GM19043 (cell line): ENCODE measurements at regions not wholly inside any gene's neighbourhood (a gene's known extent, or its start where the extent isn't known, plus 50 kb on each side); places are given as distances from the start of the nearest gene placed in this dataset.
"Not testable (repeated sequence)": the region's sequence is repeated elsewhere in the genome, so short reads cannot be mapped to it uniquely, and the experiment has no call there.

ENCODE experiments used
- ATAC-seq: cut with Tn5 transposase; IDR thresholded peaks from one replicate; pipeline ENCODE4 v1.9.1; 2021; ENCODE audit warnings: low read depth; ENCODE audit not compliant: unreplicated experiment

DNA sequence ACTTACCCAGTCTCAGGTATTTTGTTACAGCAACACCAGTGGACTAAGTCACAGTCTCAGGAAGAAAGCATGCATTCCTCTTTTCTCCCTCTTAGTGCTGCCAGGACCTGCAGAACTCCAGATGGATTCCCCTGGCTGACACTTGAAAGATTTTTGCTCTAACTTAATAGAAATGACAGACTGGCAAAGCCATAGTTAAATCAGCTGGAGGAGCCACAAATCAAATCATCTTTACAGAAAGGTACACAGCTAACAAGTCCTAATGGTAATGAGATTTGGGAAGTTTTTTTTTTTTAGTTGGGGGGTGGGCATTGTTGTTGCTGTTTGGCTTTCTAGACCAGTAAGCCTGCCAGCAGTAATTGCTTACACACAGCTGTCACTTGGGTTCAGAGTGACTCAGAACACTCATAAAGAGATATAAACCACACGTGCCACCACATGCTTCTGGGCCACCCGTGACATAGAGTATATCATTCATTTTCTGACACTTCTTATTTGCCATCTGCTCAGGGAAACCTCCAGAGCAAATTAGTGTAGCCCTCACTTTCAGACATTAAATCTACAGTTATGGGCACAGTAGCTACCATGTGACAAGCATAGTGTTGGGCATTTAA lies 72.4 kb downstream of the FH start:
- no peak for ATAC-seq

DNA sequence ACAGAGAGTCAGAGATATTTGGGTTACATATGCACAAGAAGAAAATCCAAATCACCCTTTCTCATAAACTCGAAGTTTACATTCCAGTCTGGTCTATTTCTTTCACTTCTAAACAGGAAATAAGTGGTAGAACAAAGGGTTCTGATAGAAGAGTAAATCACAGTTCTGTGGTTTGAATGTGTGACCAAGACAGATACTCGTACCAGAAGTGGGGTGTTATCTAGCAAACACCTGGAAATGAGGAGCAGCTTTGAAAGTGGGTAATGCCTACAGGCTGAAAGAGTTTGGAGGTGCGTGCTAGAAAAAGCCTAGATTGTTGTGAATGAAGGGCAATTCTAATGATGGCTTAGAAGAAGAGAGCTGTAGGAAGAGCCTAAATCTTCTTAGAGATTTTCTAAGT lies 74.7 kb downstream of the FH start:
- ATAC-seq = no peak

GRCh38 chr1:241443561-241443960 lies 76.0 kb downstream of the FH start:
- no peak for ATAC-seq

GRCh38 chr1:241442686-241443085 lies 76.9 kb downstream of the FH start:
- no peak for ATAC-seq

GRCh38 chr1:241440904-241441303 lies 78.7 kb downstream of the FH start:
- no peak for ATAC-seq

GRCh38 chr1:241438686-241439085 lies 80.9 kb downstream of the FH start:
- ATAC-seq = not testable (repeated sequence)

- no peak for ATAC-seq
Measured at GRCh38 chr1:241432241-241432640, 75.2 kb upstream of the RGS7 start.

DNA sequence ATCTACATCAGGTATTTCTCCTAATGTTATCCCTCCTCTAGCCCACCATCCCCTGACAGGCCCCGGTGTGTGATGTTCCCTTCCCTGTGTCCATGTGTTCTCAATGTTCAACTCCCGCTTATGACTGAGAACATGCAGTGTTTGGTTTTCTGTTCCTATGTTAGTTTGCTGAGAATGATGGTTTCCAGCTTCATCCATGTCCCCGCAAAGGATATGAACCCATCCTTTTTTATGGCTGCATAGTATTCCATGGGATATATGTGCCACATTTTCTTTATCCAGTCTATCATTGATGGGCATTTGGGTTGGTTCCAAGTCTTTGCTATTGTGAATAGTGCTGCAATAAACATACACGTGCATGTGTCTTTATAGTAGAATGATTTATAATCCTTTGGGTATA lies 68.1 kb upstream of the RGS7 start:
- ATAC-seq = not testable (repeated sequence)

DNA sequence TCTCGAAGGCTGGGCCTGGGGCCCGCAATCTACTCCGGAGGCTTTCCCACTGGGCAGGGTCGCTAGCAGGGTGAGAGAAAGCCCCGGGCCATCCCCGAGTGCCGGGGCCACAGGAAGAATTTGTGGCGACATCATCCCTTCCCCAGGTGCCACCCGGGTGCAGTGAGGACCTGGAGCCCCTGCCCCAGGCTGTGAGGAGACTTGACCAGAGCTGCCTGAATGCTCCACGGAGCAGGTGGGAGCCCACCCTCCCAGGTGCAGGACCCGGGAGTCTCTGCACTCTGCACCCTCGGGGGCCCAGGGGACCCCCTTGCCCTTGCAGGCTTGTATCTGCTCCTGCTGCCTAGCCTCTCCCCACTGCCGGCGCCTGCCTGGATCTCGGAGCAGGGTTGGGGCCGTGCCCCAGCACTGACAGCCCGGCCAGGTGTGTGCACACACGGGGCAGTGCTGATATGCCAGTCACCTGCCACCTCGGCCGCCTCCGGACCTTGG lies 67.5 kb upstream of the RGS7 start:
- no peak for ATAC-seq

- ATAC-seq = peak; percentile 81
Measured at GRCh38 chr1:241423541-241424479, 66.8 kb upstream of the RGS7 start.

DNA sequence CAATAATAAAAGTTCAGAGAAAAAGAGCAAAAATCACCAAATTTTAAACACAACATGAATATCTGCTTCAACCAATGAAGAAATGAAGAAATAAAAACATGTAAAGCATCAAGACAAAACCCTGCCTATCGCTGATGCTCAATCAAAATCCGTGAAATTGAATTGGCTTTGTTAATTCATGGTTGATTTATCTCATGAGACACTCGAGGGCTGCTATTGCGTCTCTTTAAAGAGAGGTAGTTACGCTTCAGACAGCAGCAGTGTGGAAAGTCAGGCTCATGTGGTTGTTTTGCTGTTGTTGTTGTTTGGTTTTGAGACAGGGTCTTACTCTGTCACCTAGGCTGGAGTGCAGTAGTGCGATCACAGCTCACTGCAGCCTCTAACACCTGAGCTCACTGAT lies 65.5 kb upstream of the RGS7 start:
- no peak for ATAC-seq

GRCh38 chr1:241419986-241420385 lies 63.0 kb upstream of the RGS7 start:
- no peak for ATAC-seq

- ATAC-seq = no peak
Measured at GRCh38 chr1:241417258-241417657, 60.3 kb upstream of the RGS7 start.

DNA sequence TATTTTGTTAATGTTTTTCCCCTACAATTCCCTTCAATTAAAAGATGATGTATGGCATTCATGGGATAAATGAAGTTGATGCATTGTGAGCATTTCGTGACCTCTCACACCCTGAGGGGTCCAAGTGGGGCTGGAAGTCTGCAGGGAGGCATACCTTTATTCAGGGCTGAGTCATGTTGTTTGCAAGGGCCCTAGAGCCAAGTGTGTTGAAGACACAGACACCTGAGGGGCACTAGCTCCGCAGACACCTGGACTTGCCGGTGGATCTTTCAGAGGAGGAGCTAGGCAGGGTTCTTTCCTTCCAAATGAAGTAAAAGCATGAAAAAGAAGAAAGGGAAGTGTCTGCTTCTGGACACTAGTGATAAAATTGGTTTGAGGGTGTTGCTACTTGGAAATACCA lies 57.0 kb upstream of the RGS7 start:
- no peak for ATAC-seq

DNA sequence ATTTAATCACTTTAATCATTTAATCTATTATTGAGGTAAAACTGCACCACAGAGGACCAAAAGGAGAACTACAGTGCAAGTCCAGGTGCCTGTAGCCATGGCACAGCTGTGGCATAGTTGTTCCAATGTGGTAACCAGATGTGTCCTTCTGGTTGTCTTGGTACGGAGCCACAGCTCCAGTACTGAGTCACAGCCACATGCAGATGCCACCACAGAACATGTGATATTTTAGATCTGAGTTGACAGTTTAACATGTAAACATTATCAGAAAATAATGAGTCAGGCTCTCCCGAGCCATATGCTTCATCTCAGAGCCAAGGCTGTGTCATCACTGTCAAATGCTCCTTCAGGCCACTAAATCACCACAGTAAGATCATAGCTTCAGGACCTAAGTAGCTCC lies 56.4 kb upstream of the RGS7 start:
- ATAC-seq = no peak

GRCh38 chr1:241412646-241413045 lies 55.6 kb upstream of the RGS7 start:
- ATAC-seq = no peak

DNA sequence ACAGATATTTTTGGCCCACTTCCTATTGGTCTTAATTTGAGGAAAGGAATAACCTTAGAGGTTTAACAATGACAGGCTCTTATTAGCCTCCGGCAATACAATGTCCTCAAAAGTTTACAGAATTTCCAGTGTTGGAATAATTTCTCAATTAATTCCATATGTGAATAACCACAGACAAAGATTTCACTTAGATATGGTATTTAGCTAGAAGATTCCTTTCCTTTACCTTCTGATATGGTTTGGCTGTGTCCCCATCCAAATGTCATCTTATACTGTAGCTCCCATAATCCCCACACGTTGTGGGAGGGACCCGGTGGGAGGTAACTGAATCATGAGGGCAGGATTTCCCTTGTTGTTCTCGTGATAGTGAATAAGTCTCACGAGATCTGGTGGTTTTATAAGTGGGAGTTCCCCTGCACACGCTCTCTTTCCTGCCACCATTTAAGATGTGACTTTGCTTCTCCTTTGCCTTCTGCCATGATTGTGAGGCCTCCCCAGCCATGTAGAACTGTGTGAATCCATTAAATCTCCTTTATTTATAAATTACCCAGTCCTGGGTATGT lies 54.9 kb upstream of the RGS7 start:
- no peak for ATAC-seq

DNA sequence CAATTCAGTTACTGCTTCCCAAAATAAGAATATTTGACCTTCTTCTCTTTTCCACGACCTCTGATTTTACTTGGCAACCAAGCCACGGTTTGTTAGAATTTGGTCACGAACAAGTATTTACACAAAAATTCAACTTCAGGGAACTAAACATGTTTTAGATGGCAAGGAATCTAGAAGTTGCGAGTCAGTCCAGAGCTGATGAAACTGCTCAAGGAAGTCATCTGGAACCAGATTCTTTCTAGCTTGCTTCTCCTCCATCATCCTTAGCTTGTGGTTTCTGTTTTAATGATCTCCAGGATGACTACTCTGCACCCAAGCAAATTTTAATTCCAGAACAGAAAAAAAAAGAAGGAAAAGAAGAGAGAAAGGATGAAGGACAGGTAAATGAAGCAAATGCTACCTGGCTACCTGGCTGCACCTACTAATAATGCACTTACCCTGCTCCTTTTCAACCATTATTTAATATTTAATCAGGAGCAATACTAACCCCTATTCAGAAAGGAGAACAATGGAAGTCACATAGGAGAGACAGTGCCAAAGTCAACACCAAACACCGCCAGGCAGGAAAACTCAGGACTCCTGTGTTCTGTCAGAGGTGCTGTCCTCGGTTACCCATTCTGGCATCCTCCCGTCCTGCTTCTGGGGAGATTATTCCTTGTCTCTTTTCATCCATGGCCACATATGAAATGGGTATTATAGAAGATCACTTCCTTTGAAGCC lies 54.2 kb upstream of the RGS7 start:
- no peak for ATAC-seq

GRCh38 chr1:241408170-241408569 lies 51.2 kb upstream of the RGS7 start:
- ATAC-seq = no peak
